ENCODE measurements at regions not wholly inside any gene's neighbourhood (a gene's known extent, or its start where the extent isn't known, plus 50 kb on each side); places are given as distances from the start of the nearest gene placed in this dataset.

GRCh38 chr13:106403280-106403679 is 132.2 kb downstream of the EFNB2 start:
- no peak overlapping the region for H3K4me3 ChIP-seq (ENCODE audit: control insufficient read depth, low read depth, low read length)
- DNase-seq (ENCODE audit: low read depth): no peak
- TF ChIP-seq CTCF (IDR thresholded peaks at IDR 0.05; ENCODE audit: control insufficient read depth, insufficient read depth, low read depth, low read length, missing control alignments): no peak

- no peak for TF ChIP-seq CTCF (IDR thresholded peaks at IDR 0.05; ENCODE audit: control insufficient read depth, insufficient read depth, low read depth, low read length, missing control alignments)
These were observed 132.6 kb downstream of the EFNB2 start for GRCh38 chr13:106402866-106403265.

GRCh38 chr13:106401081-106401480 is 134.4 kb downstream of the EFNB2 start:
- DNase-seq (ENCODE audit: low read depth): no peak
- TF ChIP-seq CTCF (IDR thresholded peaks at IDR 0.05; ENCODE audit: control insufficient read depth, insufficient read depth, low read depth, low read length, missing control alignments): no peak
- no peak overlapping the region for H3K4me3 ChIP-seq (ENCODE audit: control insufficient read depth, low read depth, low read length)

More at GRCh38 chr13:106402866-106403265, 132.6 kb downstream of the EFNB2 start:
- no peak for DNase-seq (ENCODE audit: low read depth)
- no peak overlapping the region for H3K4me3 ChIP-seq (ENCODE audit: control insufficient read depth, low read depth, low read length)

GRCh38 chr13:106400289-106400688 is 135.2 kb downstream of the EFNB2 start:
- H3K4me3 ChIP-seq (ENCODE audit: control insufficient read depth, low read depth, low read length): no peak overlapping the region
- no peak for DNase-seq (ENCODE audit: low read depth)
- TF ChIP-seq CTCF (IDR thresholded peaks at IDR 0.05; ENCODE audit: control insufficient read depth, insufficient read depth, low read depth, low read length, missing control alignments): no peak

- DNase-seq (ENCODE audit: low read depth): no peak
- no peak overlapping the region for H3K4me3 ChIP-seq (ENCODE audit: control insufficient read depth, low read depth, low read length)
- no peak for TF ChIP-seq CTCF (IDR thresholded peaks at IDR 0.05; ENCODE audit: control insufficient read depth, insufficient read depth, low read depth, low read length, missing control alignments)
These were observed 137.2 kb downstream of the EFNB2 start for GRCh38 chr13:106398289-106398688.

- no peak overlapping the region for H3K4me3 ChIP-seq (ENCODE audit: control insufficient read depth, low read depth, low read length)
- no peak for DNase-seq (ENCODE audit: low read depth)
- no peak for TF ChIP-seq CTCF (IDR thresholded peaks at IDR 0.05; ENCODE audit: control insufficient read depth, insufficient read depth, low read depth, low read length, missing control alignments)
These were observed 141.7 kb downstream of the EFNB2 start for GRCh38 chr13:106393776-106394175.

GRCh38 chr13:106391681-106392080 is 143.8 kb downstream of the EFNB2 start:
- TF ChIP-seq CTCF (IDR thresholded peaks at IDR 0.05; ENCODE audit: control insufficient read depth, insufficient read depth, low read depth, low read length, missing control alignments): no peak
- no peak for DNase-seq (ENCODE audit: low read depth)
- no peak overlapping the region for H3K4me3 ChIP-seq (ENCODE audit: control insufficient read depth, low read depth, low read length)

Data from AG09309 (cell line).